PFSK-1 (cell line): ENCODE measurements at regions not wholly inside any gene's neighbourhood (a gene's known extent, or its start where the extent isn't known, plus 50 kb on each side); places are given as distances from the start of the nearest gene placed in this dataset.

Experiments used
- FOXP2 ChIP-seq: optimal IDR thresholded peaks from 2 replicates; pipeline ENCODE3; 2011; ENCODE audit warnings: borderline replicate concordance, control low read depth, inconsistent platforms; ENCODE audit not compliant: insufficient read depth; ENCODE audit errors: extremely low read length, extremely low read depth
- TAF1 ChIP-seq: IDR thresholded peaks from 2 replicates; pipeline ENCODE4 v1.6.1; 2012; ENCODE audit warnings: low read length, control low read depth, borderline replicate concordance; ENCODE audit not compliant: insufficient read depth
- TF ChIP-seq, protein P1 (sequence below), 2 experiments: IDR thresholded peaks; 2 replicates each; pipeline versions ENCODE4 v1.6.1 to v1.8.0; 2011 to 2012; ENCODE audit warnings: low read depth in 2 of 2, low read length in 2 of 2, control low read depth in 1 of 2, inconsistent platforms in 1 of 2, mild to moderate bottlenecking in 1 of 2, moderate library complexity in 1 of 2; ENCODE audit not compliant: insufficient read depth in 1 of 2

GRCh38 chr5:18732556-18733479 is 1098.6 kb downstream of the TAF11L14 start:
- TF ChIP-seq TAF1 (no peak), FOXP2 (no peak)
- TF ChIP-seq, protein P1, sequence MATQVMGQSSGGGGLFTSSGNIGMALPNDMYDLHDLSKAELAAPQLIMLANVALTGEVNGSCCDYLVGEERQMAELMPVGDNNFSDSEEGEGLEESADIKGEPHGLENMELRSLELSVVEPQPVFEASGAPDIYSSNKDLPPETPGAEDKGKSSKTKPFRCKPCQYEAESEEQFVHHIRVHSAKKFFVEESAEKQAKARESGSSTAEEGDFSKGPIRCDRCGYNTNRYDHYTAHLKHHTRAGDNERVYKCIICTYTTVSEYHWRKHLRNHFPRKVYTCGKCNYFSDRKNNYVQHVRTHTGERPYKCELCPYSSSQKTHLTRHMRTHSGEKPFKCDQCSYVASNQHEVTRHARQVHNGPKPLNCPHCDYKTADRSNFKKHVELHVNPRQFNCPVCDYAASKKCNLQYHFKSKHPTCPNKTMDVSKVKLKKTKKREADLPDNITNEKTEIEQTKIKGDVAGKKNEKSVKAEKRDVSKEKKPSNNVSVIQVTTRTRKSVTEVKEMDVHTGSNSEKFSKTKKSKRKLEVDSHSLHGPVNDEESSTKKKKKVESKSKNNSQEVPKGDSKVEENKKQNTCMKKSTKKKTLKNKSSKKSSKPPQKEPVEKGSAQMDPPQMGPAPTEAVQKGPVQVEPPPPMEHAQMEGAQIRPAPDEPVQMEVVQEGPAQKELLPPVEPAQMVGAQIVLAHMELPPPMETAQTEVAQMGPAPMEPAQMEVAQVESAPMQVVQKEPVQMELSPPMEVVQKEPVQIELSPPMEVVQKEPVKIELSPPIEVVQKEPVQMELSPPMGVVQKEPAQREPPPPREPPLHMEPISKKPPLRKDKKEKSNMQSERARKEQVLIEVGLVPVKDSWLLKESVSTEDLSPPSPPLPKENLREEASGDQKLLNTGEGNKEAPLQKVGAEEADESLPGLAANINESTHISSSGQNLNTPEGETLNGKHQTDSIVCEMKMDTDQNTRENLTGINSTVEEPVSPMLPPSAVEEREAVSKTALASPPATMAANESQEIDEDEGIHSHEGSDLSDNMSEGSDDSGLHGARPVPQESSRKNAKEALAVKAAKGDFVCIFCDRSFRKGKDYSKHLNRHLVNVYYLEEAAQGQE (IDR thresholded peaks at IDR 0.05; ENCODE audit: insufficient read depth in 1 of 2, low read depth in 2 of 2, low read length in 2 of 2), result no peak
